K562 (cell line): ENCODE measurements at regions not wholly inside any gene's neighbourhood (a gene's known extent, or its start where the extent isn't known, plus 50 kb on each side); places are given as distances from the start of the nearest gene placed in this dataset.

Experiments used
- DACH1 ChIP-seq: fragments of 450-650 bp; IDR thresholded peaks from 2 replicates; pipeline ENCODE4 v1.6.1; 2018; ENCODE audit not compliant: partially characterized antibody
- FIP1L1 ChIP-seq: fragments of 200-400 bp; formaldehyde crosslinking; IDR thresholded peaks from 2 replicates; pipeline ENCODE4 v1.6.1; 2018; ENCODE audit warnings: mild to moderate bottlenecking, low read depth, low read length; ENCODE audit not compliant: poor library complexity, severe bottlenecking
- HDAC6 ChIP-seq: IDR thresholded peaks from 2 replicates; pipeline ENCODE4 v1.6.1; 2012; ENCODE audit warnings: low read depth, mild to moderate bottlenecking, control low read depth, inconsistent platforms, low read length, moderate library complexity
- HDGF ChIP-seq: fragments of 450-650 bp; IDR thresholded peaks from 2 replicates; pipeline ENCODE4 v1.6.1; 2016
- HMG20B ChIP-seq: fragments of 250-450 bp; sonication (Bioruptor Pico); IDR thresholded peaks from 2 replicates; pipeline ENCODE4 v1.5.0; 2021; ENCODE audit warnings: mild to moderate bottlenecking
- IFI16 ChIP-seq: fragments of 250-450 bp; sonication (Bioruptor Pico); IDR thresholded peaks from 2 replicates; pipeline ENCODE4 v2.1.2; 2022; ENCODE audit warnings: mild to moderate bottlenecking, inconsistent platforms
- ILF3 ChIP-seq: fragments of 450-650 bp; IDR thresholded peaks from 2 replicates; pipeline ENCODE4 v1.6.1; 2018; ENCODE audit warnings: antibody characterized with exemption, mild to moderate bottlenecking, moderate library complexity, borderline replicate concordance
- KLF13 ChIP-seq: fragments of 450-650 bp; IDR thresholded peaks from 2 replicates; pipeline ENCODE4 v1.6.1; 2016; ENCODE audit warnings: missing genetic modification characterization, low read depth, mild to moderate bottlenecking, missing compliant biosample characterization, moderate library complexity, borderline replicate concordance
- L3MBTL2 ChIP-seq: fragments of 450-650 bp; IDR thresholded peaks from 2 replicates; pipeline ENCODE4 v1.6.1; 2016; ENCODE audit warnings: mild to moderate bottlenecking, moderate library complexity
- MCM2 ChIP-seq: fragments of 450-650 bp; IDR thresholded peaks from 2 replicates; pipeline ENCODE4 v1.6.1; 2017; ENCODE audit warnings: low read depth, mild to moderate bottlenecking
- SAP30 ChIP-seq: fragments of 200-600 bp; sonication (generic); IDR thresholded peaks from 2 replicates; pipeline ENCODE4 v1.6.1; 2012; ENCODE audit warnings: borderline replicate concordance, low read depth, mild to moderate bottlenecking, moderate library complexity, low read length, control low read depth, inconsistent platforms; ENCODE audit not compliant: insufficient read depth, poor library complexity, severe bottlenecking
- SMARCB1 ChIP-seq: IDR thresholded peaks from 2 replicates; pipeline ENCODE4 v1.6.1; 2011; ENCODE audit warnings: improper control_type of control experiment, low read depth; ENCODE audit not compliant: insufficient read length
- SREBF1 ChIP-seq: fragments of 150-350 bp; IDR thresholded peaks from 2 replicates; pipeline ENCODE4 v1.6.1; 2014; ENCODE audit warnings: antibody characterized with exemption, low read depth, low read length, borderline replicate concordance
- STAT5A ChIP-seq: IDR thresholded peaks from 2 replicates; pipeline ENCODE4 v1.6.1; 2012; ENCODE audit warnings: low read length, inconsistent platforms, borderline replicate concordance
- TOE1 ChIP-seq, 2 experiments: fragments of 450-650 bp in 1 of 2; sonication (generic) in 1 of 2; formaldehyde crosslinking in 1 of 2; IDR thresholded peaks; 2 replicates each; pipeline versions ENCODE4 v1.7.1 to v1.8.0; 2016 to 2022; ENCODE audit warnings: borderline replicate concordance in 2 of 2, mild to moderate bottlenecking in 2 of 2, antibody characterized with exemption in 1 of 2, inconsistent platforms in 1 of 2, low read depth in 1 of 2, missing genetic modification reagents in 1 of 2, moderate library complexity in 1 of 2
- WHSC1 ChIP-seq: IDR thresholded peaks from one replicate; pipeline ENCODE4 v1.6.1; 2012; ENCODE audit warnings: low read length, control low read depth, inconsistent platforms
- YY1 ChIP-seq, 3 experiments: IDR thresholded peaks; 2 replicates each; pipeline ENCODE4 v1.6.1; 2011; ENCODE audit warnings: low read length in 2 of 3, mild to moderate bottlenecking in 2 of 3, moderate library complexity in 2 of 3, borderline replicate concordance in 1 of 3, control low read depth in 1 of 3, low read depth in 1 of 3; ENCODE audit not compliant: insufficient read depth in 3 of 3, insufficient replicate concordance in 2 of 3, control insufficient read depth in 1 of 3, insufficient read length in 1 of 3; ENCODE audit errors: extremely low read depth in 1 of 3
- ZFP30 ChIP-seq: fragments of 250-450 bp; sonication (Bioruptor Pico); IDR thresholded peaks from 2 replicates; pipeline ENCODE4 v1.8.0; 2022; ENCODE audit warnings: moderate library complexity, mild to moderate bottlenecking, inconsistent platforms, borderline replicate concordance
- ZNF224 ChIP-seq: sonication (generic); formaldehyde crosslinking; IDR thresholded peaks from 2 replicates; pipeline ENCODE4 v1.8.0; 2022; ENCODE audit warnings: mild to moderate bottlenecking, missing genetic modification reagents
- ZNF408 ChIP-seq: fragments of 250-450 bp; sonication (Bioruptor Pico); IDR thresholded peaks from 2 replicates; pipeline ENCODE4 v1.4.0; 2020; ENCODE audit warnings: low read depth, mild to moderate bottlenecking, moderate library complexity
- ZNF586 ChIP-seq: fragments of 450-650 bp; formaldehyde crosslinking; conservative IDR thresholded peaks from 2 replicates; pipeline ENCODE4 v1.4.0; 2020; ENCODE audit warnings: mild to moderate bottlenecking, moderate library complexity
- ZNF75A ChIP-seq: fragments of 450-650 bp; formaldehyde crosslinking; IDR thresholded peaks from 2 replicates; pipeline ENCODE4 v1.4.0; 2020; ENCODE audit warnings: mild to moderate bottlenecking
- TF ChIP-seq, protein P1 (sequence below): fragments of 450-650 bp; formaldehyde crosslinking; IDR thresholded peaks from 2 replicates; pipeline ENCODE4 v1.4.0; 2022; ENCODE audit warnings: missing genetic modification characterization
- TF ChIP-seq, protein P2 (sequence below): sonication (generic); formaldehyde crosslinking; IDR thresholded peaks from 2 replicates; pipeline ENCODE4 v1.8.0; 2022; ENCODE audit warnings: mild to moderate bottlenecking, missing genetic modification reagents
- TF ChIP-seq, protein P3 (sequence below): sonication (generic); formaldehyde crosslinking; IDR thresholded peaks from 2 replicates; pipeline ENCODE4 v1.8.0; 2022; ENCODE audit warnings: mild to moderate bottlenecking, low read depth, missing genetic modification reagents

DNA sequence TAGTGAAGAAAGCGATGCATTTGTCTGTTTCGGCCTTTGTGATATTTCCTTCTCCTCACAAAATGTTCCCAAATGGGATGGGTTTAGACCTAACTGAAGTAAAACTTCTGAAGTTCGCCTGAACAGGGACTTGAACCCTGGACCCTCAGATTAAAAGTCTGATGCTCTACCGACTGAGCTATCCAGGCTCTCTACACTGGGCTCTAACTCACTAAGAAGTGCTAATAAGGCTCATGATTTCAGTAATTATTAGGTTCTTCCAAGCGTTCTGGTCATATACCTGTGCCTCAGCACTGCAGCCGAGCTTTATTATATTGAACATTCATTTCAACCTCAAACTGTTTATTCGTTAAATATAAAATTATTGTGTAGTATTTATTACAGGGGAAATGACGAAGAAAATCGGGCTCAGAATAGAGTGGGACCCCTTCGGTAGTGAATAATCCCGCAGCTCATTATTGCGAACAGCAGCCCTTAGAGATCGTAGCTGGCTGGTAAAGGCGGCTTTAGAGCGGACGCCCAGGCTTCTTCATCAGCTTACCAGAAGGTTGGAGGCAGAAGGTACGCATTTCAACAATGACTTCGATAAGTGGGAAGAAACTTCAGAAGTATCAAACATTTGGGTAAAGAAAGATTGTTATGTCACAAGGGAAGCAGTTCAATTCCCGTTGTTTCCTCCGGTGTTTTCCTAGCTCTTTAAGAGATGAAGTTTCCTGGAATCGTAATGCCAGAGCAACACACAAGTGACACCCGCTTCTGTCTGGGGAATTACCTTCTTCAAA, 119.0 kb upstream of the ZNF184 start (continued):
- no peak for TF ChIP-seq IFI16 (CRISPR knock-in tag)
- no peak for TF ChIP-seq ZNF586 (CRISPR knock-in tag)
- no peak for TF ChIP-seq WHSC1
- TF ChIP-seq HDGF = no peak
- TF ChIP-seq, protein P1, sequence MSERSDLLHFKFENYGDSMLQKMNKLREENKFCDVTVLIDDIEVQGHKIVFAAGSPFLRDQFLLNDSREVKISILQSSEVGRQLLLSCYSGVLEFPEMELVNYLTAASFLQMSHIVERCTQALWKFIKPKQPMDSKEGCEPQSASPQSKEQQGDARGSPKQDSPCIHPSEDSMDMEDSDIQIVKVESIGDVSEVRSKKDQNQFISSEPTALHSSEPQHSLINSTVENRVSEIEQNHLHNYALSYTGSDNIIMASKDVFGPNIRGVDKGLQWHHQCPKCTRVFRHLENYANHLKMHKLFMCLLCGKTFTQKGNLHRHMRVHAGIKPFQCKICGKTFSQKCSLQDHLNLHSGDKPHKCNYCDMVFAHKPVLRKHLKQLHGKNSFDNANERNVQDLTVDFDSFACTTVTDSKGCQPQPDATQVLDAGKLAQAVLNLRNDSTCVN = no peak
- TF ChIP-seq, protein P2, sequence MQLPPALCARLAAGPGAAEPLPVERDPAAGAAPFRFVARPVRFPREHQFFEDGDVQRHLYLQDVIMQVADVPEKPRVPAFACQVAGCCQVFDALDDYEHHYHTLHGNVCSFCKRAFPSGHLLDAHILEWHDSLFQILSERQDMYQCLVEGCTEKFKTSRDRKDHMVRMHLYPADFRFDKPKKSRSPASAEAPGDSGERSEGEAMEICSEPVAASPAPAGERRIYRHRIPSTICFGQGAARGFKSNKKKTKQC (CRISPR knock-in tag) = no peak
- no peak for TF ChIP-seq FIP1L1
- TF ChIP-seq, protein P3, sequence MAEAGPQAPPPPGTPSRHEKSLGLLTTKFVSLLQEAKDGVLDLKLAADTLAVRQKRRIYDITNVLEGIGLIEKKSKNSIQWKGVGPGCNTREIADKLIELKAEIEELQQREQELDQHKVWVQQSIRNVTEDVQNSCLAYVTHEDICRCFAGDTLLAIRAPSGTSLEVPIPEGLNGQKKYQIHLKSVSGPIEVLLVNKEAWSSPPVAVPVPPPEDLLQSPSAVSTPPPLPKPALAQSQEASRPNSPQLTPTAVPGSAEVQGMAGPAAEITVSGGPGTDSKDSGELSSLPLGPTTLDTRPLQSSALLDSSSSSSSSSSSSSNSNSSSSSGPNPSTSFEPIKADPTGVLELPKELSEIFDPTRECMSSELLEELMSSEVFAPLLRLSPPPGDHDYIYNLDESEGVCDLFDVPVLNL = no peak
- TF ChIP-seq SMARCB1 = no peak
- no peak for TF ChIP-seq ZFP30 (CRISPR knock-in tag)
- no peak for TF ChIP-seq SREBF1
- TF ChIP-seq KLF13 = no peak
- no peak; the same call in 1 of the 2 replicates for TF ChIP-seq L3MBTL2
- no peak for TF ChIP-seq ZNF224
- peak; percentile 86 for TF ChIP-seq DACH1
- TF ChIP-seq SAP30 = no peak
- TF ChIP-seq MCM2 = no peak
- TF ChIP-seq HDAC6 = no peak
- no peak for TF ChIP-seq HMG20B (CRISPR knock-in tag)
- no peak for TF ChIP-seq TOE1 (IDR thresholded peaks at IDR 0.05; ENCODE audit: borderline replicate concordance)
- TF ChIP-seq TOE1 (CRISPR knock-in tag; IDR thresholded peaks at IDR 0.05; ENCODE audit: borderline replicate concordance, low read depth) = no peak
- TF ChIP-seq ILF3 = peak; percentile 41; the same call in 1 of the 2 replicates
- TF ChIP-seq ZNF75A (CRISPR knock-in tag) = no peak
- TF ChIP-seq STAT5A = peak; percentile 37; the same call in 1 of the 2 replicates
- TF ChIP-seq ZNF408 (CRISPR knock-in tag) = no peak
- TF ChIP-seq YY1 (IDR thresholded peaks at IDR 0.05; ENCODE audit: borderline replicate concordance in 1 of 3, control insufficient read depth in 1 of 3, extremely low read depth in 1 of 3, insufficient read depth in 3 of 3, insufficient read length in 1 of 3, insufficient replicate concordance in 2 of 3, low read depth in 1 of 3, low read length in 2 of 3) = no peak
